ENCODE measurements at regions not wholly inside any gene's neighbourhood (a gene's known extent, or its start where the extent isn't known, plus 50 kb on each side); places are given as distances from the start of the nearest gene placed in this dataset.

DNA sequence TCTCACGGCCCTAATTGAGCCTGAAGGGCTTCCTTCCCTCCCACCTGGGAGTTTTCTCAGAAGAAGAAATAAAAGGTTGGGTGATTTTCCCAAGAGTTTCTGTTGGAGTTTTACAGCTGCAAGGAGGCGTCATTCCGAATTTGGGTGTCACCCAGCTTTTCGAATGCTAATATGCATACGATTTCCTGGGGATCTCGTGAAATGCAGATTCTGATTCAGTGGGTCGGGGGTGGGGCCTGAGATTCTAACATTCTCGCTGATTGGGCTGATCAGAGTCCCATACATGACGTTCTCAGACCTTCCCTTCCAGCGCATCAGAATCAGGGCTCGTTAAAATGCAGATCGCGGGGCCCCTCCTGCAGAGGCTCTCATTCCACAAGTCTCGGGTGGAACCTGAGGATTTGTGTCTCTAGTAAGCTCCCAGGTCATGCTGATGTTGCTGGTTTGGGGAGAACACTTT is 125.8 kb upstream of the STX18 start:
- Mint-ChIP-seq H3K27me3 (no peaks in the 10 kb centered on the region), H3K27ac (no peak overlapping the region), H3K4me1 (no peaks in the 10 kb centered on the region), H3K4me3 (no peak overlapping the region), H3K9me3 (no peaks in the 10 kb centered on the region), H3K36me3 (ENCODE audit: low read depth) (peaks cover 2% of the 10 kb centered on the region)
- DNase-seq (no peak), ATAC-seq (no peak)

DNA sequence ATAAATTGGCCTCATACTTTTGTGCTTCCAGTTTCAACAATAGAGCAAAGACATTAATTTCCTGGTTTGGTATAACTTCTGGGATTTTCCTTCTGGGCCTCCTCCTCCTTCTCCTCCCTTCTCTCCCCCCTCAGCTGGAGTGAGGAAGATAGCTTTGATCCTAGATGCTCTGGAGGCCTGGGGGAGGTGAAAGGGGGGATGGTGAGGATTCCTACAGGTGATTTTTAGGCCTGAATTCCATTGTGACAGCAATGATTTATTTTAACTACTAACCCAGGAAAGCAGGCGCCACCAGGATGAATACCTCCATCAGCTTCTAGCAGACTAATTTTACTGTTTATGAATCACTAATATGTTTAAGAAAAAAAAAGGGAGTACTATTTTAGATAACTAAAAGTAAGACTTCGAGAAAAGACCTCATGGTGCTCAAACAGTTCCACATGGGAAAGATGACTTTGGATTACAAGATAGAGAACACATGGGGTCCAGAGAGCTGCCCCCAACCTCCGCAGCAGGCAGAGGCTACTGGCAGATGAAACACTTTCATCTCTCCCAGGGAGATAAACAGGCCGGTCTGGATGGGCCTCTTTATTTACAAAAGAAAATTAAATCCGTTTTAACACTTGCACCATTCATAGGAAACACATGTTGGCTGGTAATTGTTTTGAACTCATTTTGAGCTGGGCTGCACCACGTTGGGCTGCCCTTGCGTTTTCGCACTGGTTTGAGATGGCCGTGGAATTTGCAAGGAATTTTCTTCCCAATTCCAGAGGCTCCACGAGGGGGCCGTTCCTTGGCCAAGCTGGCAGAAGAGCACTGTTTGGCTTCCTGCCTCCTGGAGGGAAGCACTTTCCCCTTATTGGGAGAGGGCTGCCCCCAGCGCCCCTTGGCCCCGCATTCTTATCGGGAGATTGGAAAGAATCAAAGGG is 125.1 kb upstream of the STX18 start:
- DNase-seq (no peak), ATAC-seq (no peak)
- Mint-ChIP-seq H3K9me3 (no peaks in the 10 kb centered on the region), H3K27ac (no peak overlapping the region), H3K27me3 (no peaks in the 10 kb centered on the region), H3K4me1 (no peaks in the 10 kb centered on the region), H3K4me3 (no peak overlapping the region), H3K36me3 (ENCODE audit: low read depth) (peaks cover 2% of the 10 kb centered on the region)

DNA sequence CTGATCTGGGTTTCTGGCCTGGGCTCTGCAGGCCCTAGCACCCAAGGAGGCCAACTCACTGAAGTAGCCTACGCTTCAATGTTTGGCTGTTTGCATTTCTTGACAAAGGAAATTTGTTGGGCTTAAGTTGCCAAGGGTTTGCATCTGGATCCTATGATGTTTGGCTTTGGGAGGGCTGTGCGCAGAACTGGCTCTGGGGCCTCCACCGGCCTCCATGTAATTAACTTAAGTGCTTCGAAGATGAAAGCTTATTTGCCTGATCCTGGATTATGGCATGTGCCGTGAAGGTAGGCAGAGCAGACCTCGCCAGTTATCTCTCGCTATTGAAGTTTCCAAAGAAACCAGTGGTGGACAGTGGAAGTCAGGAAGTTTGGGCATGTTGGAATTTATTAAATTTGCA is 124.3 kb upstream of the STX18 start:
- H3K4me3 Mint-ChIP-seq = no peak overlapping the region
- H3K9me3 Mint-ChIP-seq = no peaks in the 10 kb centered on the region
- H3K27me3 Mint-ChIP-seq = no peaks in the 10 kb centered on the region
- no peaks in the 10 kb centered on the region for H3K4me1 Mint-ChIP-seq
- no peak for DNase-seq
- ATAC-seq = no peak
- no peak overlapping the region for H3K27ac Mint-ChIP-seq
- H3K36me3 Mint-ChIP-seq (ENCODE audit: low read depth) = peaks cover 2% of the 10 kb centered on the region

DNA sequence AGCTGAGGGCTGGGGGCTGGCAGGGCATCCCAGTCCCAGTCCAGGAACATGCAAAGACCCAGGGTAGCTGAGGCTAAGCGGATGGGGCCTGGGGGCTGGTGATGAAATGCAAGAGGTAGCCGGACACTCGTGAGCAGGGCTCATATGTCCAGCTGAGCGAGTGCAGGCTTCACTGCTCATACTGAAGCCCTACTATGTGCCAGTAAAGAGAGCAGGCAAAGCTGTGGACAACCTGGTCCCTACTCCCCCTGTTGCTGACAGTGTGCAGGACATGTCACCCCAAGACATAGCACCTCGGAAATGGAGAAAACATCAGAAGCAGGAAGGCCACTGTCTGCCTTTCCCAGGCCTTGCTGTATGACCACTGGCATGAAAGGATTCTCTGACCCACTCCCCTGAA is 122.4 kb upstream of the STX18 start:
- ATAC-seq = no peak
- Mint-ChIP-seq H3K4me3 (no peak overlapping the region), H3K27ac (no peak overlapping the region), H3K4me1 (no peaks in the 10 kb centered on the region), H3K36me3 (ENCODE audit: low read depth) (peaks cover 2% of the 10 kb centered on the region), H3K27me3 (no peaks in the 10 kb centered on the region), H3K9me3 (no peaks in the 10 kb centered on the region)
- DNase-seq = no peak

DNA sequence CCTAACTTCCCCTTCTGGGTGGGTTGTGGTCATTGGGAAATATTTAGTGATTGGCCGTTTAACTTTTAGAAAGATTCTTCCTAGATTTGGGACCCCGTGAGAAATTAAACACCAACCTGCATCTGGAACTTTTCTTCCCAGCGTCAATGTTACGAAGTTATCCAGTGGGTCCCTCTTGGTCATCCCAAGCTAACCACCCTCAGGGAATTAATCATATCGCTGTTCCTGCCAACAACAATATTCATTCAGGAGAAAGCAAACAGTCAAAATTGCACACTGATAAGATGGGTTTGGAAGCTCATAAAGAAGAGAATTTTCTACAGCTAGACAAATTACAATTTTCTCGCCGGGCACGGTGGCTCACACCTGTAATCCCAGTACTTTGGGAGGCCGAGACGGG is 121.2 kb upstream of the STX18 start:
- Mint-ChIP-seq H3K9me3 (no peaks in the 10 kb centered on the region), H3K27me3 (no peaks in the 10 kb centered on the region), H3K4me3 (no peak overlapping the region), H3K36me3 (ENCODE audit: low read depth) (no peaks in the 10 kb centered on the region), H3K4me1 (no peaks in the 10 kb centered on the region), H3K27ac (no peak overlapping the region)
- DNase-seq = no peak
- ATAC-seq = no peak

DNA sequence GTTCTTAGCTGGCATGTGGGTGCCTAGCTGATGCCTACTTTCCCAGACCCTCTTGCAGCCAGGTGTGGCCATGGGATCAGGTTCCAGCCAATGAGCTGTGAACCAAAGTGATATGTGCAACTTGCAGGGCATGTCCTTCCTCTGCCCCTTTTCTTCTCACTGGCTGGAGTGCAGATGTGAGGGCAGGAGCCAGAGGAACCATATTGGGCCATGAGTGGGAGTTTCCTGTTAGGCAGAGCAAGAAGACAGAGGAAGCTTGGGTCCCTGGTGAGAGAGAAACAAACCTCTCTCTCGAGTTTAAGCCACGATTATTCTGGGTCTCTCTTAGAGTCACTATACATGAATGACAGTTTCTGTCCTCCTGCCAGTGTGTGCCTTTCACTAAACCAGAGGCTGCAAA is 120.4 kb upstream of the STX18 start:
- H3K4me3 Mint-ChIP-seq = no peak overlapping the region
- DNase-seq (no peak), ATAC-seq (no peak)
- no peaks in the 10 kb centered on the region for H3K4me1 Mint-ChIP-seq
- no peak overlapping the region for H3K27ac Mint-ChIP-seq
- H3K36me3 Mint-ChIP-seq (ENCODE audit: low read depth) = peaks cover 1% of the 10 kb centered on the region
- no peaks in the 10 kb centered on the region for H3K27me3 Mint-ChIP-seq
- H3K9me3 Mint-ChIP-seq = no peaks in the 10 kb centered on the region

DNA sequence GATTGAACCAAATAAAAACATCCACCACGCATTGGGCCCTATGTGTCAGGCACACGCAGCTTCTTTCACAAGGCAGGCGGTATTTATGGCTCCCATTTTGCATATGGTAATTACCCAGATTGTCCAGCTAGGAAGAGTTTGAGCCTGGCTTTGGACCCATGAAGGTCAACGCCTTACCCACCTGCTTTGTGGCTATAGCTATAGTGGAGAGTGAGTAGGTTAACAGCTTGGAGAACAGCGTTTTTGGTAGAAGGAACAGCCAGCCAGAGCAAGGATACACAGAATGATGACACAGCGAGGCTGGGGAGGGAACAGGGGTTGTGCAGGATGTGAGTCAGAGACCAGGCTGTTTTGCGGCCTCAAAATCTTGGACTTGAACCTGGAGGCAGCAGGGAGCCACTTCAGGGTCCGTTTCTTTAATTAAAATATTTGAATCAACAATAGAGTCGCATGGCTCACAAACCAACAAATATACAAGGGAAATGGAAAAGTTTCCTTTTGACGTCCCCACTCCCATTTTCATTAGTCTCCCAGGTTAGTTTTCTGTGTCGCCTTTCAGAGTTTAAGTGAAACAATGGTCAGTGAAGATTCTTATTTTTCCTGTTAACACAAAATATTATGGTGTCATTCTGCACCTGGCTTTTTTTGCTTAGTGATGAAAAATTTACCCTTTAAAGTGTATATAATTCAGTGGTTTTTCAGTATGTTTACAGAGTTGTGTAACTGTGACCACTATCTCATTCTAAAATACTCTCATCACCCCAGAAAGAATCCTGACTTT is 118.2 kb upstream of the STX18 start:
- H3K27me3 Mint-ChIP-seq = no peaks in the 10 kb centered on the region
- H3K9me3 Mint-ChIP-seq = no peaks in the 10 kb centered on the region
- peaks cover 1% of the 10 kb centered on the region for H3K36me3 Mint-ChIP-seq (ENCODE audit: low read depth)
- ATAC-seq = no peak
- no peak for DNase-seq
- no peak overlapping the region for H3K4me3 Mint-ChIP-seq
- no peak overlapping the region for H3K27ac Mint-ChIP-seq
- H3K4me1 Mint-ChIP-seq = no peaks in the 10 kb centered on the region

DNA sequence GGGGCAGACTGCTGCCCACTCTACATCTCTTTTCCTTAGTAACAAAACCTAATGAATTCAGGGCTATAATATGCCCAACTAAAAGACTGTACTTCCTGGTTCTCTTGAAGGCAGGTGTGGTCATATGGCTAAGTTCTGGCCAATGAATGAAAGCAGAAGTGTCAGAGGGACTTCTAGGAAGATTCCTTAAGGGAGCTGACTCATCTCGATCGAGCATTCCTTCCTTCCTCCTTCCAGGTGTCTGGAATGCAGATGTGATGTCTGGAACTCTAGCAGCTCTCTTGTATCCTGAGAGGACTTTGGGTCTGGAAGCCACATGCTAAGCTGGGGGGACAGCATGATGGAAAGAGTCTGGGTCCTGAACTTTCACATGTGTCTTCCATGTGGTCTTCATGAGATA is 116.2 kb upstream of the STX18 start:
- ATAC-seq = no peak
- H3K27ac Mint-ChIP-seq = no peak overlapping the region
- no peak overlapping the region for H3K4me3 Mint-ChIP-seq
- DNase-seq = no peak
- H3K9me3 Mint-ChIP-seq = no peaks in the 10 kb centered on the region
- no peaks in the 10 kb centered on the region for H3K27me3 Mint-ChIP-seq
- no peaks in the 10 kb centered on the region for H3K4me1 Mint-ChIP-seq
- peaks cover 2% of the 10 kb centered on the region for H3K36me3 Mint-ChIP-seq (ENCODE audit: low read depth)

DNA sequence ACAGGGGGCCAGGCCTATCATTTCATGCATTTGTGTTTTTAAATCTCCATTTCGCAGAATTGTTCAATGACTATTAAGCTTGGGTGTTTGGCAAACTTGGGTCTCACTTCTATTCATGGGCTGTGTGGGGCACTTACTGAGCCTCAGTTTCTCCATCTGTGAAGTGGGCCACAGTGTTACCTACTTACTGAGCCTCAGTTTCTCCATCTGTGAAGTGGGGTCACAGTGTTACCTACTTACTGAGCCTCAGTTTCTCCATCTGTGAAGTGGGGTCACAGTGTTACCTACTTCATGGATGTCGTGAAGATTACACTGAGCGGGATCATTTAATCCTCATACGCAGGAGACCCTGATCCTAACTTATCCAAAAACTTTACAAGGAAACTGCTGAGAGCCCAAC is 115.1 kb upstream of the STX18 start:
- Mint-ChIP-seq H3K36me3 (ENCODE audit: low read depth) (peaks cover 8% of the 10 kb centered on the region), H3K27me3 (no peaks in the 10 kb centered on the region), H3K4me1 (no peaks in the 10 kb centered on the region), H3K4me3 (no peak overlapping the region), H3K27ac (no peak overlapping the region), H3K9me3 (no peaks in the 10 kb centered on the region)
- DNase-seq = no peak
- no peak for ATAC-seq

DNA sequence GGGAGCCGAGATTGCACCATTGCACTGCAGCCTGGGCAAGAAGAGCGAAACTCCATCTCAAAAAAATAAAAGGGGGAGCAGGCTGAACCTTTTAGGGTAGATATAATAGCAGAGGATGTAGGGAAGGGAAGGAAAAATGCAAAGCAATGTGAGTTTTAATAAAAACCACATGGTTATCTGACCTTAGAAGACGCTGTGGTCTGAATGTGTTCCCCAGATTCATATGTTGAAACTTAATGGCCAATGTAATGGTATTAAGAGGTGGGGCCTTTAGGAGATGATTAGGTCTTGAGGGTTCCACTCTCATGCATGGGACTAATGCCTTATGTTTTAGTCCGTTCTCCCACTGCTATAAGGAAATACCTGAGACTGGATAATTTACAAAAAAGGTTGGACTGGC is 114.1 kb upstream of the STX18 start:
- ATAC-seq = no peak
- Mint-ChIP-seq H3K4me1 (no peaks in the 10 kb centered on the region), H3K36me3 (ENCODE audit: low read depth) (peaks cover 8% of the 10 kb centered on the region), H3K27me3 (no peaks in the 10 kb centered on the region), H3K9me3 (no peaks in the 10 kb centered on the region), H3K27ac (no peak overlapping the region), H3K4me3 (no peak overlapping the region)
- DNase-seq = no peak

DNA sequence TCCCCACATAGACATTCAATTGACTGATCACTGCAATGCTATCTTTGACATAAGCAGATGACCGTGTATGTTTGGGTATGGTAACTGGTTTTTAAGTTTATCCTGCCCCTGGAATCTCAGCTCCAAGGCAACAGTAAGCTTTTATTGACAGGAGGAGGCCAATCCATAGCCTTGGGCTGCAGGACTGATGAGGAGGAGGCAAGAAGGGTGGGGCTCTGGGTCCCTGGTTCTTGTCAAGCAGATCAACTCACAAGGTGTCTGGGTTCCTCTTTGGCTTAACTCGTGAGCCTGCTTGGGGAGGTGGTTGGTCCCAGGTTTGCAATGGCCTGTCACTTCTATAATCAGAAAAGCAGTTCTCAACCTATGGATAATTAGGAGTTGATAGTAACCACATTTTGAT is 113.2 kb upstream of the STX18 start:
- DNase-seq (no peak), ATAC-seq (no peak)
- no peaks in the 10 kb centered on the region for H3K9me3 Mint-ChIP-seq
- no peak overlapping the region for H3K4me3 Mint-ChIP-seq
- peaks cover 8% of the 10 kb centered on the region for H3K36me3 Mint-ChIP-seq (ENCODE audit: low read depth)
- no peaks in the 10 kb centered on the region for H3K27me3 Mint-ChIP-seq
- no peaks in the 10 kb centered on the region for H3K4me1 Mint-ChIP-seq
- no peak overlapping the region for H3K27ac Mint-ChIP-seq

DNA sequence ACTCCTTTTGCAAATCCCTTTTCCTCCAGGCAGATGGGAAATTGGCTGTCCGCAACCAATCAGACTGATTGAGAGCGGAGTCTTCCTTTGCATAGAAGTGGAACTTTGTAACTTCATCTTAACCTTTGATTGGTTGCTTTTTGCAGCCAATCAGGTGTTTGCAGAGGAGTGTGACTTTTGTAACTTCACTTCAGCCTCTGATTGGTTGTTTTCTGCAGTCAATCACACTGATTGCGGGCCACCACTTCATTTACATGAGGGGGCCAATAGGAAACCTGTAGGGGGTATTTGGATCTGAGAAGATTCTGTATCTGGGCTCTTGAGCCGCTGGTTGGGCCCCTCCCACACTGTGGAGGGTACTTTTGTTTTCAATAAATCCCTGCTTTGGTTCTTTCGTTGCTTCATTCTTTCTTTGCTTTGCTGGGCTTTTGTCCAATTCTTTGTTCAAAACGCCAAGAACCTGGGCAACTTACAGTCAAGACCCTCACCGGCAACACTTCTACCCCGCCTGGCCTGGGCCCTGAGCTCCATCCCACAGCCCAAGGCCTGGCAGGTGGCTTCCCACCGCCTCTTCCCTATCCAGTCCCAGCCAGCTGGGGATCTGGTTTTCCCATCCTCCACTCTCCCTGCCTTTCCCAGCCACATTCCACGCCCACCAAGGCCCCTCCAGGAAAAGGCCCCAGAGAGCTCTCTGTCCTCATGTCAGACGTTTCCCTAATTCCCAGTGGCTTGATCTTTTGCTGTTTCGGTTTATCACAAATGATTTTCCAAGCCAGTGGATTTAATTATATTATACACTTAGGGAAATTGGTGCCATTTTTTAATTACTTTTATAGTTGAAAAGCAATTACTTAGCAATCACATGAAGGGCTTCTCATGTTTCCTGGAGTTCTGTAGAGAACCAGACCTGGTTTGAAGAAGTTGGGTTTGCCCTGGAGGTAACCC is 110.2 kb upstream of the STX18 start:
- H3K4me3 Mint-ChIP-seq = no peak overlapping the region
- no peaks in the 10 kb centered on the region for H3K27me3 Mint-ChIP-seq
- no peak overlapping the region for H3K27ac Mint-ChIP-seq
- H3K9me3 Mint-ChIP-seq = no peaks in the 10 kb centered on the region
- ATAC-seq = no peak
- peaks cover 7% of the 10 kb centered on the region for H3K36me3 Mint-ChIP-seq (ENCODE audit: low read depth)
- no peak for DNase-seq
- H3K4me1 Mint-ChIP-seq = no peaks in the 10 kb centered on the region

DNA sequence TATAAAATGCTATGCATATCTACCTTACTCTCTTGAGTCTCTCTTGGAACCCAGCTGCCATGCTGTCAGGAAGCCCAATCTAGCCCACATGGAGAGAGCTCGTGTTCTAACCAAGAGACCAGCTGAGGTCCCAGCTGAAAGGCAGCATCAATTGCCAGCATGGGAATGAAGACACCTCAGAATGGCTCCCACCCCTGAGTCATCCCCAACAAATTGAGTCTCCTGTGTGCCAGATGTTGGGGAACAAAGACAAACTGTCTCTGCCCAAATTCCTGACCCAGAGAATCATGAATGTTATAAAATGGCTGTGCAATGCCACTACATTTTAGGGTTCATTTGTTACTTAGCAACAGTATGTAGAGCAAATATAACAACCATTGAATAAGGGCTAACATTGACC is 105.2 kb upstream of the STX18 start:
- Mint-ChIP-seq H3K27me3 (no peaks in the 10 kb centered on the region), H3K9me3 (no peaks in the 10 kb centered on the region)

DNA sequence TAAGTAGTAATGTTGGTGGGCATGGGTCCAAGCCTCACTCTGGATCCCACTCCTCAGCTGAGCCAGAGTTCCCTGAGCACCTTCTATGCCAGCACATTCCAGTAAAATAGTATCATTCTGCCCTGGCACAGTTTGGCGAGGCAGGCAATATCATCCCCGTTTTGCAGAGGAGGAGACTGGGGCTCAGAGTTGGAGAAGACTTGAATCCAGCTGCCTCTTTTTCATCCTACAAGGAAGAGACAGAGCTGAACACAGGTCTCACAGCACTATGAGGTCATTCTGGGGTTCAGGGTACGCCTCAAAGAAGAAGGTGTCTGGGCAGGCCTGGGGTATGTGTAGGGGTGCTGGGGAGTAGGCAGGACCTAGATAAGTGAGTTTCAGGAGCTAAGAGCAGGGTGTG is 103.9 kb upstream of the STX18 start:
- Mint-ChIP-seq H3K4me3 (no peak overlapping the region), H3K27ac (no peak overlapping the region), H3K4me1 (no peaks in the 10 kb centered on the region), H3K27me3 (no peaks in the 10 kb centered on the region), H3K9me3 (no peaks in the 10 kb centered on the region), H3K36me3 (ENCODE audit: low read depth) (no peaks in the 10 kb centered on the region)
- ATAC-seq (no peak), DNase-seq (no peak)

More for the DNA sequence above, 105.2 kb upstream of the STX18 start:
- Mint-ChIP-seq H3K27ac (no peak overlapping the region), H3K4me1 (no peaks in the 10 kb centered on the region), H3K4me3 (no peak overlapping the region), H3K36me3 (ENCODE audit: low read depth) (no peaks in the 10 kb centered on the region)
- ATAC-seq = no peak
- DNase-seq = no peak
